SK-N-SH treated with all-trans-retinoic acid at 6 μM for 48 hours (cell line): ENCODE measurements at regions not wholly inside any gene's neighbourhood (a gene's known extent, or its start where the extent isn't known, plus 50 kb on each side); places are given as distances from the start of the nearest gene placed in this dataset.

ENCODE experiments used
- ATAC-seq: fragments of 200-7000 bp; cut with Tn5 transposase; 3 replicates; pipeline ENCODE4 v1.9.1; 2020; ENCODE audit warnings: mild to moderate bottlenecking, moderate library complexity
- ARNTL ChIP-seq: fragments of 450-650 bp; formaldehyde crosslinking; IDR thresholded peaks from 2 replicates; pipeline ENCODE4 v1.5.0; 2020; ENCODE audit warnings: low read depth, mild to moderate bottlenecking, moderate library complexity, borderline replicate concordance
- BACH2 ChIP-seq: fragments of 250-450 bp; sonication (Bioruptor Pico); IDR thresholded peaks from 2 replicates; pipeline ENCODE4 v1.9.0; 2021; ENCODE audit warnings: mild to moderate bottlenecking, borderline replicate concordance
- CREB5 ChIP-seq: fragments of 250-450 bp; sonication (Bioruptor Pico); IDR thresholded peaks from 2 replicates; pipeline ENCODE4 v1.5.1; 2020; ENCODE audit warnings: low read depth, mild to moderate bottlenecking, moderate library complexity
- CSDC2 ChIP-seq: fragments of 250-450 bp; sonication (Bioruptor Pico); IDR thresholded peaks from 2 replicates; pipeline ENCODE4 v1.5.0; 2020; ENCODE audit warnings: mild to moderate bottlenecking, moderate library complexity
- ESRRG ChIP-seq: fragments of 250-450 bp; sonication (Bioruptor Pico); IDR thresholded peaks from 2 replicates; pipeline ENCODE4 v1.6.1; 2021; ENCODE audit warnings: mild to moderate bottlenecking
- GLIS3 ChIP-seq: fragments of 250-450 bp; sonication (Bioruptor Pico); IDR thresholded peaks from 2 replicates; pipeline ENCODE4 v1.5.0; 2020; ENCODE audit warnings: mild to moderate bottlenecking, moderate library complexity
- OSR1 ChIP-seq: fragments of 250-450 bp; sonication (Bioruptor Pico); IDR thresholded peaks from 2 replicates; pipeline ENCODE4 v1.8.0; 2022; ENCODE audit warnings: moderate library complexity, mild to moderate bottlenecking, inconsistent platforms
- POU6F1 ChIP-seq: fragments of 250-450 bp; sonication (Bioruptor Pico); IDR thresholded peaks from 2 replicates; pipeline ENCODE4 v1.8.0; 2021; ENCODE audit warnings: low read depth, mild to moderate bottlenecking, moderate library complexity, borderline replicate concordance
- PPARA ChIP-seq: fragments of 250-450 bp; sonication (Bioruptor Pico); IDR thresholded peaks from 2 replicates; pipeline ENCODE4 v1.5.0; 2020; ENCODE audit warnings: mild to moderate bottlenecking, borderline replicate concordance
- RARB ChIP-seq: fragments of 250-450 bp; sonication (Bioruptor Pico); IDR thresholded peaks from 2 replicates; pipeline ENCODE4 v1.8.0; 2021; ENCODE audit warnings: mild to moderate bottlenecking, moderate library complexity
- SNAI2 ChIP-seq: fragments of 250-450 bp; sonication (Bioruptor Pico); IDR thresholded peaks from 2 replicates; pipeline ENCODE4 v1.5.0; 2020; ENCODE audit warnings: mild to moderate bottlenecking, moderate library complexity
- TCF4 ChIP-seq: fragments of 250-450 bp; sonication (Bioruptor Pico); IDR thresholded peaks from 2 replicates; pipeline ENCODE4 v1.8.0; 2021; ENCODE audit warnings: mild to moderate bottlenecking, moderate library complexity, borderline replicate concordance
- ZC3H10 ChIP-seq: fragments of 250-450 bp; sonication (Bioruptor Pico); IDR thresholded peaks from 2 replicates; pipeline ENCODE4 v1.5.1; 2021; ENCODE audit warnings: mild to moderate bottlenecking, moderate library complexity
- ZFP3 ChIP-seq: fragments of 250-450 bp; sonication (Bioruptor Pico); IDR thresholded peaks from 2 replicates; pipeline ENCODE4 v1.5.0; 2020; ENCODE audit warnings: mild to moderate bottlenecking, moderate library complexity
- ZNF565 ChIP-seq: fragments of 450-650 bp; formaldehyde crosslinking; conservative IDR thresholded peaks from 2 replicates; pipeline ENCODE4 v1.5.0; 2020; ENCODE audit warnings: low read depth, mild to moderate bottlenecking, moderate library complexity
- ZNF70 ChIP-seq: fragments of 450-650 bp; formaldehyde crosslinking; IDR thresholded peaks from 2 replicates; pipeline ENCODE4 v1.5.0; 2020; ENCODE audit warnings: mild to moderate bottlenecking, moderate library complexity
- ZNF8 ChIP-seq: fragments of 450-650 bp; formaldehyde crosslinking; IDR thresholded peaks from 2 replicates; pipeline ENCODE4 v1.5.0; 2020; ENCODE audit warnings: mild to moderate bottlenecking, moderate library complexity
- TF ChIP-seq, protein P1 (sequence below): fragments of 250-450 bp; sonication (Bioruptor Pico); IDR thresholded peaks from 2 replicates; pipeline ENCODE4 v1.5.1; 2021; ENCODE audit warnings: mild to moderate bottlenecking, moderate library complexity
- TF ChIP-seq, protein P2 (sequence below): fragments of 250-450 bp; sonication (Bioruptor Pico); IDR thresholded peaks from 2 replicates; pipeline ENCODE4 v1.5.0; 2020; ENCODE audit warnings: mild to moderate bottlenecking, moderate library complexity

DNA sequence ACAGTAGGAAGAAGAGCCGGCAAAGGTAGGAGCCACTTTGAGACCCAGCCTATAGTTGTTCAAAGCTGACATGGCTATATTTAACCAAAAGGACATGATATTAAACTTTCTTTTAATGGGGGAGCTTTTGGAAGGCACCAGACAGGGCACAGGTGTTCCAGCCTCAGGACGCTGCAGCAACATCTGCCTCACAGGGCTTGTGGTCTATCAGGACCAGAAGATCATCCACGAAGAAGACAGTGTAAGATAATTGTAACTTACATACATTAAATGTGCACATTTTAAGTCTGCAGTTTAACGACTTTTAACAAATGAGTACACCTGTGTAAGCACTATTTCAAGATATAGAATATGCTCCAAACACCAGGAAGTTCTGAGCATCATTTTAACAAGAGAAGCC is 168.2 kb upstream of the PMEPA1 start:
- TF ChIP-seq SNAI2 (CRISPR knock-in tag) = no peak
- TF ChIP-seq POU6F1 (CRISPR knock-in tag) = no peak
- TF ChIP-seq GLIS3 (CRISPR knock-in tag) = no peak
- no peak for TF ChIP-seq ZNF70 (CRISPR knock-in tag)
- no peak for TF ChIP-seq CSDC2 (CRISPR knock-in tag)
- no peak for TF ChIP-seq ESRRG (CRISPR knock-in tag)
- TF ChIP-seq OSR1 (CRISPR knock-in tag) = no peak
- no peak for ATAC-seq

- TF ChIP-seq POU6F1 (CRISPR knock-in tag) (no peak), CREB5 (CRISPR knock-in tag) (no peak), CSDC2 (CRISPR knock-in tag) (no peak), ARNTL (CRISPR knock-in tag) (no peak), ZC3H10 (CRISPR knock-in tag) (no peak), ZNF8 (CRISPR knock-in tag) (no peak), ZFP3 (CRISPR knock-in tag) (no peak)
- TF ChIP-seq, all 23 proteins: peak for 0
Measured at GRCh38 chr20:57877131-57877824, 167.5 kb upstream of the PMEPA1 start.

DNA sequence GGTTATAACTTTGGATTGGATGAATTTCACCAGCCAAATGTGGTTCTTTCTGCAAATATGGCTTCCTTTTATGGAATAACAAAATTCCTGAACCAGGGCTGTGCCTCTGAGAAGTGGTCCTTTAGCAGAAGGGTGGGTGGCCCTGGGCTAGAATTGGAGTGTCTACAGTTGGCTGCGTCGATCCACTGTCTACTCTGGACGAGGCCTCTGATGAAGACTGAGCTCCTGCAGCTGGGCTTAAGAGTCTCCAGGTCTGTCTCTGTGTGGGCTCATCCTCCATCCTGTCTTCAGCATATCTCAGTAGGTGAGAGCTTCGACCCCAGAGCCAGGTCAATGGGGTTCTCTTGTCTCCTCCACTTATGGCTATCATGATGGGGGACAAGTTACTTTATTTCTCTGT is 166.3 kb upstream of the PMEPA1 start:
- TF ChIP-seq TCF4 (CRISPR knock-in tag) (no peak), ESRRG (CRISPR knock-in tag) (no peak), PPARA (CRISPR knock-in tag) (no peak), ZNF565 (no peak), CSDC2 (CRISPR knock-in tag) (no peak), BACH2 (CRISPR knock-in tag) (no peak), OSR1 (CRISPR knock-in tag) (no peak), SNAI2 (CRISPR knock-in tag) (no peak), GLIS3 (CRISPR knock-in tag) (no peak), RARB (CRISPR knock-in tag) (no peak), POU6F1 (CRISPR knock-in tag) (no peak), ZNF70 (CRISPR knock-in tag) (no peak), ZFP3 (CRISPR knock-in tag) (no peak), ARNTL (CRISPR knock-in tag) (no peak), CREB5 (CRISPR knock-in tag) (no peak)
- TF ChIP-seq, protein P1, sequence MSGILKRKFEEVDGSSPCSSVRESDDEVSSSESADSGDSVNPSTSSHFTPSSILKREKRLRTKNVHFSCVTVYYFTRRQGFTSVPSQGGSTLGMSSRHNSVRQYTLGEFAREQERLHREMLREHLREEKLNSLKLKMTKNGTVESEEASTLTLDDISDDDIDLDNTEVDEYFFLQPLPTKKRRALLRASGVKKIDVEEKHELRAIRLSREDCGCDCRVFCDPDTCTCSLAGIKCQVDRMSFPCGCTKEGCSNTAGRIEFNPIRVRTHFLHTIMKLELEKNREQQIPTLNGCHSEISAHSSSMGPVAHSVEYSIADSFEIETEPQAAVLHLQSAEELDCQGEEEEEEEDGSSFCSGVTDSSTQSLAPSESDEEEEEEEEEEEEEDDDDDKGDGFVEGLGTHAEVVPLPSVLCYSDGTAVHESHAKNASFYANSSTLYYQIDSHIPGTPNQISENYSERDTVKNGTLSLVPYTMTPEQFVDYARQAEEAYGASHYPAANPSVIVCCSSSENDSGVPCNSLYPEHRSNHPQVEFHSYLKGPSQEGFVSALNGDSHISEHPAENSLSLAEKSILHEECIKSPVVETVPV (CRISPR knock-in tag) = no peak
- TF ChIP-seq, protein P2, sequence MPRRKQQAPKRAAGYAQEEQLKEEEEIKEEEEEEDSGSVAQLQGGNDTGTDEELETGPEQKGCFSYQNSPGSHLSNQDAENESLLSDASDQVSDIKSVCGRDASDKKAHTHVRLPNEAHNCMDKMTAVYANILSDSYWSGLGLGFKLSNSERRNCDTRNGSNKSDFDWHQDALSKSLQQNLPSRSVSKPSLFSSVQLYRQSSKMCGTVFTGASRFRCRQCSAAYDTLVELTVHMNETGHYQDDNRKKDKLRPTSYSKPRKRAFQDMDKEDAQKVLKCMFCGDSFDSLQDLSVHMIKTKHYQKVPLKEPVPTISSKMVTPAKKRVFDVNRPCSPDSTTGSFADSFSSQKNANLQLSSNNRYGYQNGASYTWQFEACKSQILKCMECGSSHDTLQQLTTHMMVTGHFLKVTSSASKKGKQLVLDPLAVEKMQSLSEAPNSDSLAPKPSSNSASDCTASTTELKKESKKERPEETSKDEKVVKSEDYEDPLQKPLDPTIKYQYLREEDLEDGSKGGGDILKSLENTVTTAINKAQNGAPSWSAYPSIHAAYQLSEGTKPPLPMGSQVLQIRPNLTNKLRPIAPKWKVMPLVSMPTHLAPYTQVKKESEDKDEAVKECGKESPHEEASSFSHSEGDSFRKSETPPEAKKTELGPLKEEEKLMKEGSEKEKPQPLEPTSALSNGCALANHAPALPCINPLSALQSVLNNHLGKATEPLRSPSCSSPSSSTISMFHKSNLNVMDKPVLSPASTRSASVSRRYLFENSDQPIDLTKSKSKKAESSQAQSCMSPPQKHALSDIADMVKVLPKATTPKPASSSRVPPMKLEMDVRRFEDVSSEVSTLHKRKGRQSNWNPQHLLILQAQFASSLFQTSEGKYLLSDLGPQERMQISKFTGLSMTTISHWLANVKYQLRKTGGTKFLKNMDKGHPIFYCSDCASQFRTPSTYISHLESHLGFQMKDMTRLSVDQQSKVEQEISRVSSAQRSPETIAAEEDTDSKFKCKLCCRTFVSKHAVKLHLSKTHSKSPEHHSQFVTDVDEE = no peak
- ATAC-seq = no peak

More at GRCh38 chr20:57877131-57877824, 167.5 kb upstream of the PMEPA1 start:
- no peak for ATAC-seq
